Activated CD4-positive, alpha-beta T cell treated with anti-CD3 and anti-CD28 coated beads, Interleukin-2, amount 50 U/mL, for 24 hours (primary cell): ENCODE measurements at regions not wholly inside any gene's neighbourhood (a gene's known extent, or its start where the extent isn't known, plus 50 kb on each side); places are given as distances from the start of the nearest gene placed in this dataset.
"Not testable (repeated sequence)": the region's sequence is repeated elsewhere in the genome, so short reads cannot be mapped to it uniquely, and the experiment has no call there.

Experiments used
- DNase-seq, 2 donors: peaks; one replicate each; pipeline ENCODE4 v3.0.0-alpha.2; 2020; ENCODE audit warnings: low read depth in 1 of 2, low spot score in 1 of 2

DNA sequence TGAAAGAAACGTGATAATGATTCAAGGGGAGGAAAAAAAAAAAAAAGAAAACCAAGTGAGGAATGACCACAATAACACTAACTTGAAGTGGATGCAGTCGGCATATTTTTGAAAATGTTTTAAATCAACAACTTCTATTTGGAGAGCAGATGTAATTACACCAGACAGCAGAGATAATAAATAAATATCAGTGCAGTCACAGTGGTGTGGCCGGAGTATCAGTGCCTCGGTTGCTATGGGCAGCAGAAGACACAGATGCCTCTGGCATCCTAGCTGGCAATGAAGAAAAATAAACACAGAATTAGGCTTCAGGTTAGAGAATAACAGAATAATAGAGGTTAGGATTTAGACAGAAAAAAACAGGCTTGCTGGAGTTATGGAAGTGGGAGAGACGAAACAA lies 888.3 kb downstream of the LTN1 start:
- DNase-seq: no peak

DNA sequence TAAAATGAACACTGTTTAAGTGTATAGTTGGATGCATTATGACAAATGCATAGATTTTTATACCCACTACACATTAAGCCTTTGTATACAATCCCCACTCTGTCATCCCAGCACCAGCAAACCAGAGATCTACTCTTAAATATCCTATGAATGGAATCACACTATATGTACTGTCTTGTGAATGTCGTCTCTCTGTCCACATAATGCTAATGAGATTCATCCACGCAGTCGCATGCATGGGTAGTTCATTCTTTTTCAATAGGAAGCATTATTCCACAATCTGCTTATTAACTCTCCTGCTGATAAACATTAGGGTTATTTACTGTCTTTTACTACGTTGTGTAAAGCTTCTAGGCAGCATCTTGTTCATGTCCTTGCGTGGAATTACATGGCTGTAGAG lies 892.3 kb downstream of the LTN1 start:
- no peak for DNase-seq

DNA sequence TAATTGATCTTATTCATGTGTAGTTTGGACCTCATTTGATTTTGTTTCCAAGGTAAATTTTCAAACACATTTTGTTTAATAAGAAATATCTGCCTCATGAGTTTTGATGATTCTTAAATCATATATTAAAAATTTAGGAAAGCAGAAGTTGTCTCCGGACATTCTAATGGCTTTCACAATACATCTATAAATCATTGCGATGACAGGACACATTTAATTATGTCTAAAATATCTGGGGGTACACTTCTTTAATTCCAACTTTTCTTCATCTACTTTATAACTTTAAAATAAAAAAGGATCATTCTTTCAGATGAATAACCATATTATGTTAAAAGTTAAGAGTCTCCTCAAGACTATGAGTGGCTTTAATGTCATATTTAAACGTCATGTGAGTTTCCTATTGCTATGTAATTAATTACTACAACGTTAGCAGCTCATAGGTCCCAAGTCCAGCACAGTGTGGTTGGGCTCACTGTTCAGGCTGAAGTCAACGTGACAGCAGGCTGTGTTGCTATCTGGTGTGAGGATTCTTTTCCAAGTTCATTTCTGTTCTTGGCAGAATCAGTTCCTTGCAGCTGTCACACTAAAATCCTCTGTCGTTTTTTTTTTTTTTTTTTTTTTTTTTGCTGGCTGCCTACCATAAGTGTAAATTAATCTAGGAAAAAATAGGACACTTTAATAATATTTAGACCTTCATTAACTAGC lies 893.5 kb downstream of the LTN1 start:
- DNase-seq: no peak

DNA sequence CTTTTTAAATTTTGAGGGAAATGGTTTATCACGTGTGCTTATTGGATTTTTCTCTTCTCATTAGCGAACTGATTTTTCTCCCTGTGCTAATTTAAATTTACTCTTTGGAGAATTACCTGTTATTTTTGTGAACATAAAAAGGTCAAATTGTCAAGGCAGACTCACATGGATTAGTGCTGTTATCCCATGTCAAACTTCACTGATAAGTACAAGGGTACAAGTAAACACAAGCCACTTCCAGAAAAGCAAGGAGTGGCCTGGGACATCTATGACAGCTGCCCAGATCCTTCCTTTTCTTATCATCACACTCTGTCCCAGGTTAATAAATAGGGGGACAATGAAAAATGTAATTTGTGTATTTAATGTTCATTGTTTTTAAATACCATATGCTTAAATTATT lies 901.2 kb downstream of the LTN1 start:
- DNase-seq: no peak

DNA sequence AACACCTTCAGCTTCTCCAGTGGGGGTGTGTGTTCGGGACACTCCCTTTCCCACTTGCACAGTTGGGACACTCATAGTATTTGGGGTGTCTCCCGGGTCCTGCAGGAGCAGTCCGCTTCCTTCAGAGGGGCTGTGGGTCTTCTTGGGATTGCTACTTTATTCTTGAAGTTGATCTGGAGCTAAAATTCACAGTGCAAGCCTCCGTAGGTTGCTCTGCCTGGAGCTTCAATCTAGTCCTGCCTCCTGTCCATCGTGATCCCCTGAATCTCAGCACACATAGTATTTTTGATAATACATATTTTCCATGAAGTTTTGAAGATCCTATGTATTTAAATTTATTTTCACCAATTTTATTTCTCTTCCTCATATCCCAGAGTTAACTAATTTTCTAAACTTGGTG lies 902.1 kb downstream of the LTN1 start:
- DNase-seq: no peak

DNA sequence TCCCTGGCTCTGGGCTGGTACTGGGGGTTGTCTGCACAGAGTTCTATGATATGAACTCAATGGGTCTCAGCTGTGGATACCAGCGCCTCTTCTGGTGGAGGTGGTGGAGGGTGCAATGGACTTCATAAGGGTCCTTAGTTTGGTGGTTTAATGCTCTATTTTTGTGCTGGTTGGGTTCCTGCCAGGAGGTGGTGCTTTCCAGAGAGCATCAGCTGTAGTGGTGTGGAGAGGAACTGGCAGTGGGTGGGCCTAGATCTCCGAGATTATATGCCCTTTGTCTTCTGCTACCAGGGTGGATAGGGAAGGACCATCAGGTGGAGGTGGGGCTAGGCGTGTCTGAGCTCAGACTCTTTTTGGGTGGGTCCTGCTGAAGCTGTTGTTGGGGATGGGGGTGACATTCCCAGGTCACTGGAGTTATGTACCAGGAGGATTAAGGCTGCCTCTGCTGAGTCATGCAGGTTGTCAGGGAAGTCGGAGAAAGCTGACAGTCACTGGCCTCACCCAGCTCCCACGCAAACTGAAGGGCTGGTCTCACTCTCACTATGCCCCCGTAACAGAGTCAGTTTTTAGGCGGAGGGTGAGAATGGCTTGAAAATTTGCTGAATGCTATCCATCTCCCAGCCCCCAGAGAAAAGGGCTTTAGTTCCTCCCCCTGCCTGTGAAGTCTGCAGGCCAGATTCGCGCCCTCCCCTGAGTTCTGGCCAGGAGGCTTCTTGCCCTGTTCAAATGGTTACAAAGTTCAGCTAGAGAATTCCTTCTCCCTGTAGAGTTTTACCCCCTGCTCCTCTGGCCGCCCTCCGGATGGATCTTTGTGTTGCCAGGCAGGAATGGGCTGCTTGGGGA lies 902.9 kb downstream of the LTN1 start:
- no peak for DNase-seq

DNA sequence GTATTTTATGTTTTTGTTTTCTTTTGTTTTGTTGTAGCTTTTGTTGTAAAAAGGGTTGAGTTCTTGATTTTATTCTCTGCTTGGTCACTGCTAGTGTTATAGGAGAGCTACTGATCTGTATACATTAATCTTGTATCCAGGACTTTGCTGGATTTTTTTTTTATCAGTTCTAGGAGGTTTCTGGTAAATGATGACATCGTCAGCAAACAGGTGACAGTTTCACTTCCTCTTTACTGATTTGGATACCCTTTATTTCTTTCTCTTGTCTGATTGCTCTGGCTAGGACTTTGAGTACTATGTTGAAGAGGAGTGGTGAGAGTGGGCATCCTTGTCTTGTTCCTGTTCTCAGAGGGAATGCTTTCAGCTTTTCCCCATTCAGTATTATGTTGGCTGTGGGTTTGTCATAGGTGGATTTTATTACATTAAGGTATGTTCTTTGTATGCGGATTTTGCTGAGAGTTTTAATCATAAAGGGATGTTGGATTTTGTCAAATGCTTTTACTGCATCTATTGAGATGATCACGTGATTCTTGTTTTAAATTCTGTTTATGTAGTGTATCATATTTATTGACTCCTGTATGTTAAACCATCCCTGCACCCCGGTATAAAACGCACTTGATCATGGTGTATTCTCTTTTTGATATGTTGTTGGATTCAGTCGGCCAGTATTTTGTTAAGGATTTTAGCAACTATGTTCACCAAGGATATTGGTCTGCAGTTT lies 905.7 kb downstream of the LTN1 start:
- DNase-seq: no peak

DNA sequence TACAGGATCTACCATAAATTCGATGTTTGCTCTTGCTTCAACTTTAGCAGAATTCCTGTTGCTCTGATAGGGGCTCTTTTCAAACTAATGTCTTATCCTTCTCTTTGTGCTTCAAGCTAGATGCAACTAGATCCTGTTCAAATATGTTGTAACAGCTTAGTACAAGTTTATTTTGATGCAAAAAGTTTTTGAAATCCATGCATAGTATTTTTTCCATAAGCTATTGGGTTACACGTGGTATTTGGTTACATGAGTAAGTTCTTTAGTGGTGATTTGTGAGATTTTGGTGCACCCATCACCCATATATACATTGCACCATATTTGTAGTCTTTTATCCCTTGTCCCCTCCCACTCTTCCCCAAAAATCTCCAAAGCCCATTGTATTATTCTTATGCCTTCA lies 907.7 kb downstream of the LTN1 start:
- no peak for DNase-seq

DNA sequence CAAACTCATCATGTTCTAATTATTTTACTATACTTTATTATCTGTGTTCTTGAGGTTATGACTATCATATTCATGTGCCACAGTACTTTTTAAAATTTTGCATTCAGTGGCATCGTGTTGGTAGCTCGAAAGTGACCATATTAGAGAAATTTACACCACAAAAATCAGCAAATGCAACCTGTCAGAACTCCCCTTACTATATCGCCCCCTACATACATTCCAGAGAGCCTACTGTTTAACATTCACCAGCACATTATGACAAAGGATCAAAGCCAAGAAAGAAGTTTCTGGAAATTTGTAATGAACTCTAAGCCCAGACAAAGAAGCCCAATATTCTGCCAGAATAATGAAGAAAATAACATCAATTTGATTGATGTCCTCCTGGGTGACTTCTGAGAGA lies 909.3 kb downstream of the LTN1 start:
- no peak for DNase-seq

DNA sequence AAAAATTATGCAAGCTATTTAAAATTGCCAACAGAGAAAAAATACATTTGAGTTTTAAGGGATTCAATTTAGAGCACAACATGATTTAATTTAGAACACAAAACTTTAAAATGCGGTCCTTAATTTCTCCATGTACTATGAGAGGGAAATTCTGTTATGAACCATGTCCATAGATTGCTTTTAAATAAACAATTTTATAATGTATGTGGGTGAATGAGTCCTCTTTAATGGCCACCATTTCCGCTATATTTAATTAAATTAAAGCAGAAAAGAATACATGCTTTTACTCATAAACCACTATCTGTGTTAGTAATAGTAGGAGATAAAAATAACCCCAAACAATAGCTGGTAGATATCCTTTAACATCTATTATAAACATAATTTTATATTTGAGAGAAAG lies 914.6 kb downstream of the LTN1 start:
- DNase-seq: no peak

DNA sequence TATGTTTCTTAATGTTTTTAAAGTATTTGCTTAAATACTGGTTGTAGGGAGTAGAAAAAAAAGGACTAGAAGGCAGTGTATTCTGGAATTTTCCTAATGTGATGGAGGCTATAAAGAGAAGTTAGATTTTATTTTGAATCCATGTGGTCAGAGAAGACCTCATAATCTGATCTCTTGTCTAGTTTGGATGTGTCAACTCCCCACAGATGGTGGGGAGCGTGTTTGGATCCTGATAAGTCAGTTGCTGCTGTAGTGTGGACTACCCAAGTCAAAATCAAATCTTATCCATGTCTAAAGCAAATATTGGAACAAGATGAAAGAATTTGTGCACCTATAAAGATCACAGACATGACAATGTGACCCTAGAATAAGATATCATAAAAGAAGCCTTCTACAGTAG lies 918.0 kb downstream of the LTN1 start:
- DNase-seq: no peak

DNA sequence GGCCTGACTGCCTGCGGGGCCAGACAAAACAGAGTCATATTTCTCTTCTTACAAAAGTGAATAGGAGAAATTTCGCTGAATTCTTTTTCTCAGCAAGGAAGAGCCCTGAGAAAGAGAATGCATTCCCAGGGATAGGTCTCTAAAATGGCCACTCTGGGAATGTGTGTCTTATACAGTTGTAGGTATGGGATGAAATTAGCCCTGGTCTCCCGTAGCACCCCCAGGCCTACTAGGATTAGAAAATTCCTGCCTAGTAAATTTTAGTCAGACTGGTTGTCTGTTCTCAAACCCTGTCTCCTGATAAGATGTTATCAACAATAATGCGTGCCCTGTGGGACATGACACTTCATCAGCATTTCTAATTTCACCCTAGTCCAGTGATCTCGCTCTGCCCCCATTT lies 920.1 kb downstream of the LTN1 start:
- DNase-seq: no peak

DNA sequence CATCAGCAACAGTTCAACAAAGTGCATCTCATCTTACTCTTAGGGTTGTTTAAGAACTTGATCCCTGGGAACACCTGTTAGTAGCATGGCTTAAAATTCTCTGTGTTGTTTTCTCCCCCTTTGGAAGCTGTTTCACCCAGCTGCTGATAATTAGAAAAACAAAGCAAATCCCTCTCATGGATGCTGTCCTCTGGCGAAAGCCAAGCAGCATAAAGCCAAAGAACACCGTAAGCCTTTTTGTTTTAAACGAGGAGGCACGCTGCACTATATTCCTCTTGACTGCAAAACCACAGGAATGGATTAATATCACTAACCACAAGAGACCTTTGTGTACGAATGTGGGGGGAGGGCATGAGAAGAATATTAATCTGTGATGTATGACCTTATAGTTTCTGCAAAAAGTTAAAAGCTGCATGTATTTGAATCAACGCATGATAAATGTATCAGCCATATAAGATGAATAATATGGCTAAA lies 923.2 kb downstream of the LTN1 start:
- no peak for DNase-seq

DNA sequence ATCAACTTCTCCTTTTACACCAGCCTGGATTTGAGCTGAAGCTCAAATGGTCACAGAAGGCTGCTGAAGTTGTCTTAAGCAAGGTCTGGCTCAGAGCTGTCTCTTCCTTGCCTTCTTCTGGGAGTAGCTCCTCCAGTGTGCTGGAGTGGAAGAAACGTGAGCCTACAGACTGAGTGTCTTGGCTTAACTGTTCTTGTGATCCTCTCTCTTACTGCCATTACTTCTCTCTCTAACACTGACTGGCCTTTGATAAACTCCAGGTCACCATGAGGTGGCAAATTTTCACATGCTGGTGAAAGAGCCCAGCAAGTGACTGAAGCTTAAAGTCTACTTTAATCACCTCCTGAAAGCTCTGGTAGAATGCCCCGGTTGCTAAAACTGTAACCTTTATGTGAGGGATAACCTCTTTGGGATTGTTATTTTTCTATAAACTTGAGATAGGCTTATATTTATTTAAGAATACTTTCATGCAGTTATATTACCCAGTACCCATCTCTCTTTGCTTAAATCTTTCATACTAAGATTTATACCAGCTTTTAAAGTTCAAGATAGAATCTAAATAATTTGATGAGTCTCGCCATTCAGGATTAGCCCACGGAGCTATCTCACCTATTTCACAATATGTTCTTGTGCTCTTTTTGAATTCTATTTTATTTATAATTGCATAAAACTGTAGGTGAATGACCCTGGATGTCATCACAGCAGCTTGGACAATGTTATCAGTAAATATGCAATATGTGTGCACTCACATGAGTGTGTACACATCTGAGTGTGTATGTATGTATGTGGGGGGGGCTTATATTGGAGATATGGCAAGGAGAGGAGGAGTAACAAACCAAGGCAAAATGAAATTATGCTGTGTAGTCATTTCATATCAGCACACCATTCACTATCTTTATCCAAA lies 924.0 kb downstream of the LTN1 start:
- DNase-seq: no peak

DNA sequence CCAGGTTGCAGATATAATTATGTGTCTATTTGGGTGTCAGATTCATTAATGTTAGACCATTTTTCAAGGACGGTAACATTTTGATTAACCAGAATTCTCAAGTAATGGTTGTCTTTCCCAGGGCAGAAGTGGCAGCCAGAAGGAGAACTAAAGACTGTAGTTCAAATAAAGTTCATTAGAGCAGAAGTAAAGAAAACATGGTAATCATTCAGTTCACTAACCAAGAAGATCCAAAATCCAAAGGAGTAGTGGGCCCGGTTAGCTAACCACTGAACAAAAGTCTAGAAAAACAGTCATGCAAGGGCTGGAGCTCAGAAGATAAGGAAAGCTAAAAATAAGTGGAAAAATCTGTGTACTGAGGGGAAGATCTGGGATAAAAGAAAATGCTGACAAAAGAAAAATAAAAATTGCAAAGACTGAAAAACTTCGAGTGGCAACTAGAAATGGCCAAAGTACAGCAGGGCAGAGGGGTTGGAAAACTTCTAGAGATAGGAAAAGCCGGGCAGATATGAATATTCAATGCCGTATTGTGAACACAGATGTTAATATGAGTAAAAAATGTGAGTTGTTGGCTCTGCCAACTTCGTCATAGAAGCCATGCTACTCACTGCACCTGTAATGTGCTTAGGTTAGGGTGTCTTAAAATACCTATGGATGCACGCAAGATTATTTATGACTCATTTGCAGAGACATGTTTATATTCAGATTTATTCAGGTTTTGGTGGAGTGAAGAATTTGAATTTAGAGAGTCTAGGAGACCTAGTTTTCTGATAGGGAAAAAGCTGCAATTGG lies 925.9 kb downstream of the LTN1 start:
- DNase-seq: no peak

DNA sequence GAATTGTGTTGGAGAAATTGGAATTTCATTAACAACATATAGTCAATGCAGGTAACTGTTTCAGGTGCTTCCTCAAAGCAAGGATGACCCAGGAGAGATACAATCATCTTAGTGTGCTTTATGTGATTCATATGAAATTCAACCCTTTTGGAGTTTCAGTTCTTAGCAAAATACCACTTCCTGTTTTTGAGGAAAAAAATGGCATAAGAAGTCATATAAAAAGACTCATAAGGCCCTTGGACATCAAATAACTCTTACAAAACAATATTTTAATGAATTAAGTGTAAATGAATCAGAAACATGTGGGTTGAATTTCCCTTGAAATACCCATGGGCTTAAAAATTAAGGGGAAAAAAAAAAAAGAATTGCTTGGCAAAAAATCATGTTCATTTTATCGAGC lies 926.6 kb downstream of the LTN1 start:
- DNase-seq: no peak

DNA sequence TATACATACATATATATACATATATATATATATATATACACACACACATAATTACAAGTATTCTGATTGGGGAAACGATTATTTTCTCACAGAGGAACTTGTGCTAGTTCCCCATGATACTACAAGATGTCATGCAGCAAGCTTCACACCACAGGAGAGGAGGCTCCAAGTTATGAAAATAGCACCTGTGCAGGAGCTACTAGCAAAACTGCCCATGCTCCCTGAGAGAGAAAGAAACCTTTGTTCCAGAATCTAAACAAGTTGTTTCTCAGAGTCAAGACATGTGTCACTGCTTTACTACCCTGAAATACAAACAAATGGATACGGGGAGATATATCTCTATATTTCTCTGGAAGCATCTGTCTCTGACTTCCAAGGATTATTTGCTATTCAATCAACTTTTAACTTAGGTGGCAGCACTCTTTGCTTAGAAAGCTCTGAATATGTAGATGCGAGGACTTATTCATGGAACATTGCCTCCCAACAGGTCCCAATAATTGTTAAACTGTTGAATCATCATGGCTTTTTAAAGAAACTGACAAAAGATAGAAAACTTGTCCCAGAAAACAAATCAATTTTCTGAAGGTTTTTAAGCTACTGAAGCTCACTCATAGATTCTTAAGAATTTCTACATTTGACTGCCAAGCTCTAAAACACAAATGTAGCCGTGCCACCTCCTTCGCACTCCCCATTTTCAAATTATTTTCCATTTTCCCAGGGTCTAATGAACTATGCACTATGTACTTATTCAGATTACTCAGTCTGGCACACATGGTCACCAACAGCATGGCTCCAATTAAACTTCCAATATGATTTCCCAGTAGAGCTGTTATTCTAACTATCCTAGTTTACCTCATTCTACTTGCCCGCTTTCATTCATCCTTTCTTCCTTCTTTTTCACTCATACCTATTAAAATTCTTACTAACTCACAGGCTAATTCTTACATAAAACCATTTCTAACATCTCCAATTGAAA lies 929.1 kb downstream of the LTN1 start:
- no peak for DNase-seq

DNA sequence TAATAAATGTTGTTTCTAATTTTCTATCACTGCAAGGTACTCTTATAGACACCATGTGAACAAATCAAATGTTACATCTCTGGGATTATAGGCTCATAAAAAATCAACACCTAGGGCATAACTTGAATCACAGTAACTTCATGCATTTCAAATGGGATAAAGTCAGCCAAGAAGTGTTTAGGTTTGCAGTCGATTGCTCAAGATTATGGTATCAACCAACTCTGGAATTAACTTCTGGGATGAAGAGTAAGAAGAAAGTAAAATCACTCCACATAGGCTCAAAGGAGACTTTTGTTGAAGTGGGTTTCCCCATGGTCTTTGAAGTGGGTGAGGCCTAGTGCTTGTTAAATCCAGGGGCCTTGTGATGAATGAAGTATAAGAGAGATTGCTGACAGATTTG lies 939.7 kb downstream of the LTN1 start:
- not testable (repeated sequence) for DNase-seq

DNA sequence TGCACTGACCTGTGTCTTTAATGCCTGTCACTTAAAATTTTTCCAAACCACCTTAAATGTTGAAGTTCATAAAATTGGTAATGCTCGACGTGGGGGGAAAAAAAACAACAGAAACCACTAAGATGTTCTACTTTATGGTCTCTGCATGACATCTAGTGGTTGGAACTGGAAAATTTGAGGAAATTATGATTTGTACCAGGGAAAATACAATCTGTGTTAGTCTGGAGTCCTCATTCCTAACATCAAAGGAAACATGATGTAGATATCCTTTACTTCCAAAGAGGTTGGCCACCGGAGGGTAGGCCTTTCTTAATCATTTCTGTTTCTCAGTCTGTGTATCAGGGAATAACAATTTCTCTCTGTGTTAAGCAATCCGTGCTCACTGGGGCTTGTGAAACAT lies 941.0 kb downstream of the LTN1 start:
- DNase-seq: not testable (repeated sequence)
